ENCODE measurements at regions not wholly inside any gene's neighbourhood (a gene's known extent, or its start where the extent isn't known, plus 50 kb on each side); places are given as distances from the start of the nearest gene placed in this dataset.

DNA sequence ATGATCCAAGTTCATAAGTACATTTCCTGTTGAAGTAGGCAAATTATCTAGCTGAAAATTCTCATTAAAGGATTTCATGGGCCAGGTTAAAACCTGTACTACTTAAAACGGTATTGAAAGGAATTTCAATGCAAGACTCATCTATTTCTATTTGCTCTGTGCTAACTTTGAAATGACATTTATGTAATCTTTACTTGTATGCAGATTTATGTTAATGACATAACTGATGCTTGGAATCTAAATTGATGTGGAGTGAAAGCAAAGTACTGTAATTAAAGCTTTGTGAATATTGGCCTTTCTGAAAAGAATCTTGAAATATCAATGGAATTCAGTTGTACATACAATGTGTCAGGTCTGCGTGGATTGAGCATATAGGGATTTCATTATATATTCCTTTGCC, 390.0 kb downstream of the CPS1 start:
- TF ChIP-seq EZH2 (IDR thresholded peaks at IDR 0.05; ENCODE audit: low read length) = no peak
- TF ChIP-seq, protein P1, sequence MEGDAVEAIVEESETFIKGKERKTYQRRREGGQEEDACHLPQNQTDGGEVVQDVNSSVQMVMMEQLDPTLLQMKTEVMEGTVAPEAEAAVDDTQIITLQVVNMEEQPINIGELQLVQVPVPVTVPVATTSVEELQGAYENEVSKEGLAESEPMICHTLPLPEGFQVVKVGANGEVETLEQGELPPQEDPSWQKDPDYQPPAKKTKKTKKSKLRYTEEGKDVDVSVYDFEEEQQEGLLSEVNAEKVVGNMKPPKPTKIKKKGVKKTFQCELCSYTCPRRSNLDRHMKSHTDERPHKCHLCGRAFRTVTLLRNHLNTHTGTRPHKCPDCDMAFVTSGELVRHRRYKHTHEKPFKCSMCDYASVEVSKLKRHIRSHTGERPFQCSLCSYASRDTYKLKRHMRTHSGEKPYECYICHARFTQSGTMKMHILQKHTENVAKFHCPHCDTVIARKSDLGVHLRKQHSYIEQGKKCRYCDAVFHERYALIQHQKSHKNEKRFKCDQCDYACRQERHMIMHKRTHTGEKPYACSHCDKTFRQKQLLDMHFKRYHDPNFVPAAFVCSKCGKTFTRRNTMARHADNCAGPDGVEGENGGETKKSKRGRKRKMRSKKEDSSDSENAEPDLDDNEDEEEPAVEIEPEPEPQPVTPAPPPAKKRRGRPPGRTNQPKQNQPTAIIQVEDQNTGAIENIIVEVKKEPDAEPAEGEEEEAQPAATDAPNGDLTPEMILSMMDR (optimal IDR thresholded peaks at IDR 0.05 in 1 of 3, IDR thresholded peaks at IDR 0.05 in 1 of 3, conservative IDR thresholded peaks at IDR 0.05 in 1 of 3; ENCODE audit: extremely low read depth in 1 of 3, insufficient read depth in 2 of 3, low read length in 3 of 3) = no peak

All from keratinocyte (primary cell).